Activated naive CD4-positive, alpha-beta T cell treated with anti-CD3 and anti-CD28 coated beads for 36 hours (primary cell): ENCODE measurements at regions not wholly inside any gene's neighbourhood (a gene's known extent, or its start where the extent isn't known, plus 50 kb on each side); places are given as distances from the start of the nearest gene placed in this dataset.

Source experiments
- CTCF ChIA-PET: fragments of 350-600 bp; sonication (Branson Sonifier 250); formaldehyde crosslinking; loops from one replicate; lab custom pipeline; 2021; ENCODE audit warnings: antibody characterized with exemption; lab: Charles Lee
- DNase-seq: peaks from one replicate; pipeline ENCODE4 v3.0.0-alpha.2; 2020
- H3K27ac Mint-ChIP-seq: one replicate; pipeline ENCODE4 v1.8.0; 2021; ENCODE audit warnings: mild to moderate bottlenecking, mixed read lengths
- H3K27me3 Mint-ChIP-seq: one replicate; pipeline ENCODE4 v1.8.0; 2021; ENCODE audit warnings: low read depth, mixed read lengths
- H3K36me3 Mint-ChIP-seq: one replicate; pipeline ENCODE4 v1.8.0; 2021; ENCODE audit warnings: low read depth, mixed read lengths
- H3K4me1 Mint-ChIP-seq: one replicate; pipeline ENCODE4 v1.8.0; 2021; ENCODE audit warnings: low read depth, mixed read lengths
- H3K4me3 Mint-ChIP-seq: one replicate; pipeline ENCODE4 v1.8.0; 2021; ENCODE audit warnings: mild to moderate bottlenecking, moderate library complexity, mixed read lengths
- H3K9me3 Mint-ChIP-seq: one replicate; pipeline ENCODE4 v1.8.0; 2021; ENCODE audit warnings: mixed read lengths
- intact Hi-C: fragments of 100-400 bp; cut with micrococcal nuclease; formaldehyde crosslinking; loops from one replicate; pipeline ENCODE4 v1.15.1; 2023

GRCh38 chr20:22456109-22456508, 128.3 kb downstream of the FOXA2 start:
- H3K36me3 Mint-ChIP-seq = no peaks in the 10 kb centered on the region
- no peaks in the 10 kb centered on the region for H3K4me1 Mint-ChIP-seq
- intact Hi-C loops = no loop called here
- DNase-seq = no peak
- no peaks in the 10 kb centered on the region for H3K27me3 Mint-ChIP-seq
- H3K9me3 Mint-ChIP-seq = no peaks in the 10 kb centered on the region
- H3K27ac Mint-ChIP-seq = no peak overlapping the region
- H3K4me3 Mint-ChIP-seq = no peak overlapping the region
- CTCF ChIA-PET = no interaction called here

- H3K27me3 Mint-ChIP-seq = no peaks in the 10 kb centered on the region
- CTCF ChIA-PET = no interaction called here
- no peaks in the 10 kb centered on the region for H3K9me3 Mint-ChIP-seq
- H3K4me3 Mint-ChIP-seq = no peak overlapping the region
- no peak overlapping the region for H3K27ac Mint-ChIP-seq
- H3K4me1 Mint-ChIP-seq = no peaks in the 10 kb centered on the region
- no peak for DNase-seq
- H3K36me3 Mint-ChIP-seq = no peaks in the 10 kb centered on the region
- intact Hi-C loops = no loop called here
These were observed 129.1 kb downstream of the FOXA2 start for GRCh38 chr20:22455259-22455658.

GRCh38 chr20:22453244-22454080, 130.9 kb downstream of the FOXA2 start:
- Mint-ChIP-seq H3K27me3 (no peaks in the 10 kb centered on the region), H3K4me3 (no peak overlapping the region), H3K4me1 (no peaks in the 10 kb centered on the region), H3K27ac (no peak overlapping the region), H3K36me3 (no peaks in the 10 kb centered on the region), H3K9me3 (no peaks in the 10 kb centered on the region)
- intact Hi-C loops = no loop called here
- DNase-seq = no peak
- CTCF ChIA-PET = no interaction called here

GRCh38 chr20:22452442-22453011, 131.8 kb downstream of the FOXA2 start:
- H3K27ac Mint-ChIP-seq = no peak overlapping the region

GRCh38 chr20:22450537-22450936, 133.8 kb downstream of the FOXA2 start:
- intact Hi-C loops = no loop called here
- Mint-ChIP-seq H3K27me3 (no peaks in the 10 kb centered on the region), H3K4me1 (no peaks in the 10 kb centered on the region), H3K27ac (no peak overlapping the region), H3K36me3 (no peaks in the 10 kb centered on the region), H3K4me3 (no peak overlapping the region), H3K9me3 (no peaks in the 10 kb centered on the region)
- CTCF ChIA-PET = no interaction called here
- DNase-seq = no peak

More at GRCh38 chr20:22452442-22453011, 131.8 kb downstream of the FOXA2 start:
- no peaks in the 10 kb centered on the region for H3K9me3 Mint-ChIP-seq
- H3K27me3 Mint-ChIP-seq = no peaks in the 10 kb centered on the region
- H3K4me3 Mint-ChIP-seq = no peak overlapping the region
- intact Hi-C loops = no loop called here
- no peaks in the 10 kb centered on the region for H3K36me3 Mint-ChIP-seq
- DNase-seq = no peak
- CTCF ChIA-PET = no interaction called here
- no peaks in the 10 kb centered on the region for H3K4me1 Mint-ChIP-seq

- no peaks in the 10 kb centered on the region for H3K27me3 Mint-ChIP-seq
- H3K36me3 Mint-ChIP-seq = no peaks in the 10 kb centered on the region
- H3K27ac Mint-ChIP-seq = no peak overlapping the region
- H3K4me1 Mint-ChIP-seq = no peaks in the 10 kb centered on the region
- intact Hi-C loops = no loop called here
- CTCF ChIA-PET = no interaction called here
- H3K9me3 Mint-ChIP-seq = no peaks in the 10 kb centered on the region
- no peak for DNase-seq
- H3K4me3 Mint-ChIP-seq = no peak overlapping the region
These were observed 135.0 kb downstream of the FOXA2 start for GRCh38 chr20:22449188-22449973.

- DNase-seq = no peak
- CTCF ChIA-PET = no interaction called here
- no peaks in the 10 kb centered on the region for H3K9me3 Mint-ChIP-seq
- H3K27ac Mint-ChIP-seq = no peak overlapping the region
- H3K4me3 Mint-ChIP-seq = no peak overlapping the region
- H3K36me3 Mint-ChIP-seq = no peaks in the 10 kb centered on the region
- intact Hi-C loops = no loop called here
- no peaks in the 10 kb centered on the region for H3K27me3 Mint-ChIP-seq
- no peaks in the 10 kb centered on the region for H3K4me1 Mint-ChIP-seq
These were observed 137.0 kb downstream of the FOXA2 start for GRCh38 chr20:22447447-22447778.

- Mint-ChIP-seq H3K4me1 (no peaks in the 10 kb centered on the region), H3K36me3 (no peaks in the 10 kb centered on the region), H3K9me3 (no peaks in the 10 kb centered on the region), H3K27me3 (no peaks in the 10 kb centered on the region), H3K4me3 (no peak overlapping the region), H3K27ac (no peak overlapping the region)
- intact Hi-C loops = no loop called here
- CTCF ChIA-PET = no interaction called here
- DNase-seq = no peak
These were observed 137.5 kb downstream of the FOXA2 start for GRCh38 chr20:22446613-22447446.

- H3K4me3 Mint-ChIP-seq = no peak overlapping the region
- CTCF ChIA-PET = no interaction called here
- peaks cover 2% of the 10 kb centered on the region for H3K27me3 Mint-ChIP-seq
- H3K9me3 Mint-ChIP-seq = no peaks in the 10 kb centered on the region
- no peak for DNase-seq
- H3K27ac Mint-ChIP-seq = no peak overlapping the region
- intact Hi-C loops = no loop called here
- H3K36me3 Mint-ChIP-seq = no peaks in the 10 kb centered on the region
- no peaks in the 10 kb centered on the region for H3K4me1 Mint-ChIP-seq
These were observed 142.1 kb downstream of the FOXA2 start for GRCh38 chr20:22442318-22442717.

- H3K9me3 Mint-ChIP-seq = no peaks in the 10 kb centered on the region
- intact Hi-C loops = no loop called here
- no peak overlapping the region for H3K27ac Mint-ChIP-seq
- no peaks in the 10 kb centered on the region for H3K4me1 Mint-ChIP-seq
- H3K36me3 Mint-ChIP-seq = no peaks in the 10 kb centered on the region
- no peak for DNase-seq
- CTCF ChIA-PET = no interaction called here
- no peak overlapping the region for H3K4me3 Mint-ChIP-seq
- H3K27me3 Mint-ChIP-seq = peaks cover 2% of the 10 kb centered on the region
These were observed 145.4 kb downstream of the FOXA2 start for GRCh38 chr20:22438926-22439325.

GRCh38 chr20:22438346-22438745, 146.0 kb downstream of the FOXA2 start:
- no peak overlapping the region for H3K27ac Mint-ChIP-seq
- intact Hi-C loops = no loop called here
- H3K4me1 Mint-ChIP-seq = no peaks in the 10 kb centered on the region
- no peaks in the 10 kb centered on the region for H3K36me3 Mint-ChIP-seq
- no peaks in the 10 kb centered on the region for H3K9me3 Mint-ChIP-seq
- no peak overlapping the region for H3K4me3 Mint-ChIP-seq
- peaks cover 2% of the 10 kb centered on the region for H3K27me3 Mint-ChIP-seq
- no peak for DNase-seq
- CTCF ChIA-PET = no interaction called here

GRCh38 chr20:22437354-22437753, 147.0 kb downstream of the FOXA2 start:
- no peaks in the 10 kb centered on the region for H3K36me3 Mint-ChIP-seq
- H3K9me3 Mint-ChIP-seq = no peaks in the 10 kb centered on the region
- intact Hi-C loops = no loop called here
- no peak overlapping the region for H3K4me3 Mint-ChIP-seq
- no peak overlapping the region for H3K27ac Mint-ChIP-seq
- peaks cover 2% of the 10 kb centered on the region for H3K27me3 Mint-ChIP-seq
- H3K4me1 Mint-ChIP-seq = no peaks in the 10 kb centered on the region
- CTCF ChIA-PET = no interaction called here
- DNase-seq = no peak
